GM04504 (cell line): ENCODE measurements at regions not wholly inside any gene's neighbourhood (a gene's known extent, or its start where the extent isn't known, plus 50 kb on each side); places are given as distances from the start of the nearest gene placed in this dataset.

ENCODE experiments used
- DNase-seq: peaks from one replicate; pipeline ENCODE4 v3.0.0-alpha.2; 2012; ENCODE audit warnings: low read depth

DNA sequence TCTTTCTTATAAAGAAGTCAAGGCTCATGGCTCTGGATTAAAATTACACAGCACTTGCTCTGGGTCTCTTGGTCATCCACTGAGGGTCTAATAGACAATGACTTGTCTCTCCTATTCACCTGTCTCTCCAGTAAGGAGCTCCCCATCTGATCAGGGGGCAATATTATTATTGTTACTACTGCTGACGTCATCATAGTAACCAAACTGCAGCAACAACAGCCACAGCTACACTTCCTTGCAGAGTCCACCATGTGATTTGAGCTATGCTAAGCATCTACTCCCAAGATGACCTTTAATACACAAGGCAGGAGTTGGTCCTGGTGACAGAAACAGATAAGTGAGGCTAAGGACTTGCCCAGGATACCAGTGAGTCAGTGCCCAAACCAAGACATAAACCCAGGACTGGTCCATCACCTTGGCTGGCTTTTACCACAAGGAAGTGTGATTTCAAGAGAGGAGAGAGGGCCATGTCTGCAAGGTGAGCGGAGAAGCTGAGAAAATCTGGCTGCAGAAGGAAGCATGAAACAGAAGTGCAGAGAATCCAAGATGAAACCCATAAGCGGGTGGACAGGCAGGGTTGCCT, 602.5 kb downstream of the PTPRU start:
- no peak for DNase-seq

DNA sequence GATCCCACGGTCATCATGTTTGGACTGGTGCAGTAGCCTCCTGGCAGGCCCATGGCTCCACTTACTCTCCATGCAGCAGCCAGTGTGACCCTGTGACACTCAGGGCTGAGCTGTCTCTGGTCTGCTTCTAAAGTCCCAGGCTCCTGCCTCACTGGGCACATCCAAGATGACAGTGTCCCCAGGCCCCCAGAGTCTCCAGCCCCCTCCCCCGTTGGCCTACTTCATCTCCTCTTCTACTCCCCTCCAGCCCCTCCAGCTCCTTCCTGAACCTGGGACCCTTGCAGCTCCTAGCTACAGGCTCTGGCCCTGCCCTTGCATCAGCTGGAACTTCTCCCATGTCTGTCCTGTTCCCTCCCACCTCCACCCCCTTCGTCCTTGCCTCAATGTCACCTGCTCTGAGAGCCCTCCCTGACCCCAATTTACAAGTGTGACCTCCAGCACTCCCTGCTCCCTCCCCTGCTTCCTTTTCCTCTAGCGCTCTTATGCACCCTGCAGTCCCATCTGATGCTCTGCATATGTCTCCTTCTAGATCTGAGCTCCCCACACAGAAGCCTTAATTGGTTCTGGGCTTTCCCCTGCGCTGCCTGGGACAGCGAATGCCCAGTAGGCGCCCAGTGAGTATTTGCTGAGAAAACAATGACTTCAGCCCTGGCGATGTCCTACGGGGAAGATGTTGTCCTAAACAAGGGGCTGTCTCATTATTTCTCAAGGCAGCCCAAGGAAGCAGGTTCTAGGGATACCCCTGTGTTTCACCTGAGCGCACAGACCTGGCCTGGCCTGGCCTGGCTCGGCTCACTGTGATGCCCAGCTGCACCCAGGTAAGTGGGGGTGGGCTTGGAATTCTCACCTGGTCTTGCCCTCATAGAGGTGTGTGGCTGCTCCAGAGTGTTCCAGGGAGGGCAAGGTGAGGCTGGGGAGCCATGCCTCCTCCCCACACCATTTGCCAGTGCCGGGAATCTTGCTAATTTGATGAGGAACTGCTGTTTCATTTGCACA, 600.6 kb downstream of the PTPRU start:
- DNase-seq: no peak

DNA sequence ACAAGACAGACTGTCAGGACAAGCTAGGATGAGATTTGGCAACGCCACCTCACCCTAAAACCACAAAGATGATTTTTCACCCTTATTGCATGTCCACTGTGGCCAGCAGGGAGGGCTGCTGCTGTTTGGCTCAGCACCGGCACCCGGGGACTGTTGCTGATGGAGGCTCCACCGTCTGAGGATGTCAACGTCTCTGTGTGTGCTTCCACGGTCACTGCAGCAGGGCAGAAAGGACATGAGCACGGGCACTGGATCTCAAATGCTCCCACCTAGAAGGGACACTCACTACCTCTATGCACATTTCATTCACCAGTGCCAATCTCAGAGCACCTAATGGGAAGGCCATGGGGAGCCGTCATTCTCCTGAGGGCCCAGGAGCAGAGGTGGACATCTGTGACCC, 599.6 kb downstream of the PTPRU start:
- DNase-seq: no peak

- DNase-seq: no peak
Measured at GRCh38 chr1:29835406-29835805, 599.1 kb downstream of the PTPRU start.

DNA sequence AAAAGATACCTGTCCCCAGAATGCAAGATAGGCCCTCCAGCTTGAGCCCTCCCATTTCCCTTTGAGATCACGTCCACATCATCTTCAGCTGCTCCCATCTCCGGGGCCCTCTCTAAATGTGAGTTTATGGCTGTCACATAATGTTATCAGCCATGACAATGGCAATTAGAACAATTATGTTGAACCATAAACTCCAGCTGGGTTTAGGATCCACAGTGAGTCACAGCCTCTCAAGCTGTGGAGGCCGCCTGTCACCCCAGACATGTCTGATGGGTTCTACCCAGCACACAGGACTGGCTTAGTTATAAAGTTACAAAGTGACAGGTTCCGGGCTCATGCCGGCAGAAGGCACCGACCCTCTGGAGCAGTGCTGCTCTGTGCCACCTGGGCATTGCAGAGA, 597.3 kb downstream of the PTPRU start:
- DNase-seq: no peak

- DNase-seq: no peak
Measured at GRCh38 chr1:29832936-29833335, 596.6 kb downstream of the PTPRU start.

DNA sequence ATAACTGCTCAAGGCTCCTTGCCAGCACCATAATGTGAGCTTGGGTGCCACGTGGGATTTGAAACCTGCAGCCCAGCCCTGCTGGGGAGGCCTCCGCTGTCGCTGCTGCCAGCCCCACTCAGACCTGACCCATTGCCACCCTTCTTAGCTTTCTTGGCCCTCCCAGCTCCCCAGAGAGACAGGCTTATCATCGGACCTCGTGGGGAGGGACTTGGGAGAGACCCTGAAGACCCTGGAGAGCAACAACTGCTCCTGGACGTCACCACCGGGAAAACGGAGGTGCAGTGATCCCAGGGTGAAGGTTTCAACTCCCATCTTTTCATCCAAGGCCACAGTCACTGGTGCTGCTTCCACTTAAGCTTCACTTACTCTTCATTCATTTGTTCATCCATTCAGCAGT, 596.1 kb downstream of the PTPRU start:
- no peak for DNase-seq

- no peak for DNase-seq
Measured at GRCh38 chr1:29831500-29832117, 595.3 kb downstream of the PTPRU start.

DNA sequence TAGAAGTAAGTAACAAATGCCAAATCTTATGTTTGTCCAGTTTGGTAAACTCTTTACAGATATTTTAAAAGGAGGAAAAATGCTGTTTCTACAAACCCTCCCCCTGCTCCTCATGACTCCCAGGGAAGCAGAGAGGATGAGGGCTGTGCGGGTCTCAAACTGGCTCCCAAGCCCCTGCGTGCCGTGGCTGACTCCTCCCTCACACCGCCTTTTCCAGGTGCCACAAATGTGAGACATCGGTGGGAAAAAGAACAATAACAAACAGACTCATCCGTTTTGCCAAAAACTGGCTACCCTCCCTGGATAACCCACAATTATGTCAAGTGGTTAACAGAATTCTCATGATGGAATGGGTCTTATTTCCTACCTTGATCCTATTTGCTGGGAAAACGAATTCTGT, 594.6 kb downstream of the PTPRU start:
- no peak for DNase-seq

DNA sequence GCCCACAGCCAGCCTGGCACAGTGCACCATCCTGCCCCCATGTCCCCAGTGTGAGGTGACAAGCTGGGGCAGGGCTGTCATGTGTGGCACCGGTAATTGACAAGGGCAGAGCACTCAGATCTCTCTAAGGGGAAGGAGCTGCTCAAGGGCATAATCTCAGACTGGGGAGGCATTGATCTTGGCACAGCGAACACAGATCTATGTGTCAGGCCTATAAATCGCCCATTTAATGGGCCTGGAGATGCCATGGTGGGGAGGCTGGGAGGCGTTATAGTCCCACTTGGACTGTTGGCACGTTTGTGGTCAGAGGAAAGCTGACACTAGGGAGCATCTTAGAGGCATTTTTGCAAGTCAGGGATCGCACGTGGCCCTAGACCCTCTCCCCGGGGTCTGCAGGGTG, 594.1 kb downstream of the PTPRU start:
- DNase-seq: no peak

DNA sequence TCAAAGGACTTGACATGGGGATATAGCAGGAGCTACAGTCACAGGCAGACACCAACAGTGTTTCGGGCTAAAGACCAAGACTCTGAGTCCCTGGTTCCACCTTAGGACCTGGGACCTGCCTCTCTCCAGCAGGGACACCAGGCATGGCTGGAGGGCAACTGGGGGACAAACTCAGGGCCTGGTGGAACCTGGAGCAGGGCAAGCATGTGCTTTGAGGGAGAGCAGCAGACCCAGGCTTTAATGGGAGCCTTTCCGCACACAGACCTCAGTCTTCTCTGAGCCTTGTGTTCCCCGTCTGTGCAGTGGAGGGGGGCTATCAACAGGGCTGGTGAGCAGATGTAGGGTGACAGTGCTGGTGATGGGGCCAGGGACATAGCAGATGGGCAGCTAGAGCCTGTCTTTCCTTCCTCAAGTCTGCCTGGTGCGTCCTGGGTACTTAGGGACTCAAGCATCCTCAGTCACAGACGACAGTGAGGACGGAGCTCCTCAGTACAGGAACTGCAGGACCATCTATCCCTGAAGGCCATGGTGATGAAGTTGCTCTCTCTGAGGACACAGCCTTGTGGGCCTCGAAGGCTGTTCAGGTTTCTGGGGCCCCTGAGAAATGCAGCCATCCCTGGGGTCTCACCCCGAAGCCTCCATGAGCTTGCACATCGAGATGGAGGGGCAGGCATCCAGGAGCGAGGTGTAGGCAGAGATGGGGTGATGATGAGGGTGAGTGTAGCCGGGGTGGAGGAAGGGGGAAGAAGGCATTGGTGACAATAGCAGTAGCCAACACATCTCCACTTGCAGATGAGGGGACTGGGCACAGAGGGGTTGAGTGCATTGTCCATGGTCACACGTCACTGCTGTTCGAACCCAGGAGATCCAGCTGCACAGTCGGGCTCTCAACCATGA, 593.4 kb downstream of the PTPRU start:
- no peak for DNase-seq

- DNase-seq: no peak
Measured at GRCh38 chr1:29828526-29829447, 592.5 kb downstream of the PTPRU start.

GRCh38 chr1:29827801-29828525, 591.6 kb downstream of the PTPRU start:
- no peak for DNase-seq

- no peak for DNase-seq
Measured at GRCh38 chr1:29827237-29827750, 591.0 kb downstream of the PTPRU start.

GRCh38 chr1:29826646-29827045, 590.3 kb downstream of the PTPRU start:
- no peak for DNase-seq

DNA sequence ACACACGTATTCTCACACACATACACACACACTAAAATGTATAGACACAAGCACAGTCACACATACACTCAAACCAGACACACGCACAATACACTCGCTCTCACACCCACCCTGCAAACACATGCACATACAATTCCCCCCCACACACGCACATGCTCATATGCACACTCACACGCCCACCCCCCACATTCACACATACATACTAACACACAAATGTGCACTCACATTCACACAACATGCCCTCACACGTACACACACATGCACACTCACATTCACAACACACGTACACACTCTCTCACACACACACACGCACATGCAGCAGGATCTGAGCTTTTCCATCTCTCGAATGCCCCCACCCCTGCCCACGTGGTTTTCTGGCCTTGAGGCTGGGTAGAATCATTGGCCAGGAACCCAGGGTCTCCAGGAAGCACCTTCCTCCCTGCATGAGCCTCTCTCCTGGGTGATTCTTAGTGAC, 589.7 kb downstream of the PTPRU start:
- no peak for DNase-seq

GRCh38 chr1:29825274-29825940, 589.1 kb downstream of the PTPRU start:
- no peak for DNase-seq

GRCh38 chr1:29824511-29825273, 588.4 kb downstream of the PTPRU start:
- no peak for DNase-seq

GRCh38 chr1:29824025-29824424, 587.7 kb downstream of the PTPRU start:
- no peak for DNase-seq
